Stimulated activated CD8-positive, alpha-beta memory T cell treated with anti-CD3 and anti-CD28 coated beads, Interleukin-4, amount 100 ng/mL, for 24 hours (primary cell): ENCODE measurements at regions not wholly inside any gene's neighbourhood (a gene's known extent, or its start where the extent isn't known, plus 50 kb on each side); places are given as distances from the start of the nearest gene placed in this dataset.
"Not testable (repeated sequence)": the region's sequence is repeated elsewhere in the genome, so short reads cannot be mapped to it uniquely, and the experiment has no call there.

Experiments
- DNase-seq: peaks from one replicate; pipeline ENCODE4 v3.0.0-alpha.2; 2020; ENCODE audit warnings: low read depth

GRCh38 chr2:106009096-106009495 is 185.0 kb downstream of the UXS1 start:
- DNase-seq = no peak

- no peak for DNase-seq
These were observed 189.2 kb downstream of the UXS1 start for GRCh38 chr2:106004851-106005250.

- DNase-seq = no peak
These were observed 194.7 kb downstream of the UXS1 start for GRCh38 chr2:105999211-105999989.

GRCh38 chr2:105997711-105998110 is 196.4 kb downstream of the UXS1 start:
- no peak for DNase-seq

- no peak for DNase-seq
These were observed 203.5 kb downstream of the UXS1 start for GRCh38 chr2:105990624-105991023.

GRCh38 chr2:105989803-105990202 is 204.3 kb downstream of the UXS1 start:
- DNase-seq = not testable (repeated sequence)

GRCh38 chr2:105989070-105989469 is 205.0 kb downstream of the UXS1 start:
- DNase-seq = no peak

GRCh38 chr2:105977807-105978206 is 216.3 kb downstream of the UXS1 start:
- no peak for DNase-seq

- no peak for DNase-seq
These were observed 216.9 kb downstream of the UXS1 start for GRCh38 chr2:105977212-105977611.

- DNase-seq = no peak
These were observed 219.3 kb downstream of the UXS1 start for GRCh38 chr2:105974812-105975211.

- no peak for DNase-seq
These were observed 221.2 kb downstream of the UXS1 start for GRCh38 chr2:105972927-105973326.

- DNase-seq = no peak
These were observed 221.9 kb downstream of the UXS1 start for GRCh38 chr2:105972246-105972645.

GRCh38 chr2:105969552-105969951 is 224.5 kb downstream of the UXS1 start:
- peak; percentile 4 for DNase-seq

- no peak for DNase-seq
These were observed 217.5 kb downstream of the NCK2 start for GRCh38 chr2:105962221-105962620.

- no peak for DNase-seq
These were observed 217.0 kb downstream of the NCK2 start for GRCh38 chr2:105961599-105962146.

- DNase-seq = no peak
These were observed 214.6 kb downstream of the NCK2 start for GRCh38 chr2:105959357-105959756.

GRCh38 chr2:105954891-105955290 is 210.2 kb downstream of the NCK2 start:
- no peak for DNase-seq

GRCh38 chr2:105953942-105954341 is 209.2 kb downstream of the NCK2 start:
- no peak for DNase-seq

- DNase-seq = no peak
These were observed 207.4 kb downstream of the NCK2 start for GRCh38 chr2:105952131-105952530.

GRCh38 chr2:105951384-105951694 is 206.6 kb downstream of the NCK2 start:
- no peak for DNase-seq

- DNase-seq = no peak
These were observed 206.0 kb downstream of the NCK2 start for GRCh38 chr2:105950521-105951383.

- no peak for DNase-seq
These were observed 199.3 kb downstream of the NCK2 start for GRCh38 chr2:105943977-105944376.
